ENCODE measurements at regions not wholly inside any gene's neighbourhood (a gene's known extent, or its start where the extent isn't known, plus 50 kb on each side); places are given as distances from the start of the nearest gene placed in this dataset.
A peak's percentile ranks its signal among the peaks of the same experiment; 100 is the strongest.
"Not testable (repeated sequence)": the region's sequence is repeated elsewhere in the genome, so short reads cannot be mapped to it uniquely, and the experiment has no call there.

GRCh38 chr6:16822975-16823717 lies 61.9 kb upstream of the ATXN1 start:
- DNase-seq = no peak

- DNase-seq = no peak
Measured at GRCh38 chr6:16822529-16822928, 61.3 kb upstream of the ATXN1 start.

- no peak for DNase-seq
Measured at GRCh38 chr6:16821834-16822264, 60.6 kb upstream of the ATXN1 start.

- DNase-seq = not testable (repeated sequence)
Measured at GRCh38 chr6:16820262-16820661, 59.0 kb upstream of the ATXN1 start.

GRCh38 chr6:16819752-16820151 lies 58.5 kb upstream of the ATXN1 start:
- peak in 1 of 14 donors; percentile 2 for DNase-seq

- DNase-seq = no peak
Measured at GRCh38 chr6:16818992-16819626, 57.8 kb upstream of the ATXN1 start.

GRCh38 chr6:16817594-16817993 lies 56.3 kb upstream of the ATXN1 start:
- no peak for DNase-seq

- no peak for DNase-seq
Measured at GRCh38 chr6:16816891-16817290, 55.6 kb upstream of the ATXN1 start.

GRCh38 chr6:16812993-16813392 lies 51.7 kb upstream of the ATXN1 start:
- DNase-seq = no peak

GRCh38 chr6:16811277-16811979 lies 50.2 kb upstream of the ATXN1 start:
- no peak for DNase-seq

All from C1 segment of cervical spinal cord (tissue), 14 donors.